ENCODE measurements at regions not wholly inside any gene's neighbourhood (a gene's known extent, or its start where the extent isn't known, plus 50 kb on each side); places are given as distances from the start of the nearest gene placed in this dataset.

GRCh38 chr3:176931991-176932390 lies 265.3 kb downstream of the TBL1XR1 start:
- DNase-seq, result no peak

GRCh38 chr3:176930942-176931341 lies 266.3 kb downstream of the TBL1XR1 start:
- no peak for DNase-seq

- DNase-seq, result no peak
Observed at GRCh38 chr3:176928582-176928931, 268.7 kb downstream of the TBL1XR1 start.

- no peak for DNase-seq
Observed at GRCh38 chr3:176927706-176928581, 269.3 kb downstream of the TBL1XR1 start.

GRCh38 chr3:176927280-176927679 lies 270.0 kb downstream of the TBL1XR1 start:
- DNase-seq, result no peak

GRCh38 chr3:176926688-176927087 lies 270.6 kb downstream of the TBL1XR1 start:
- DNase-seq, result no peak

GRCh38 chr3:176926034-176926433 lies 271.2 kb downstream of the TBL1XR1 start:
- DNase-seq, result no peak

- no peak for DNase-seq
Observed at GRCh38 chr3:176920766-176921160, 276.5 kb downstream of the TBL1XR1 start.

GRCh38 chr3:176919836-176920765 lies 277.2 kb downstream of the TBL1XR1 start:
- DNase-seq, result no peak

GRCh38 chr3:176916777-176917176 lies 280.5 kb downstream of the TBL1XR1 start:
- DNase-seq, result no peak

- DNase-seq, result no peak
Observed at GRCh38 chr3:176914764-176915163, 282.5 kb downstream of the TBL1XR1 start.

- no peak for DNase-seq
Observed at GRCh38 chr3:176911579-176911978, 285.7 kb downstream of the TBL1XR1 start.

GRCh38 chr3:176909044-176909443 lies 288.2 kb downstream of the TBL1XR1 start:
- DNase-seq, result no peak

GRCh38 chr3:176906046-176906905 lies 291.0 kb downstream of the TBL1XR1 start:
- peak in 1 of 2 experiments; percentile 5 for DNase-seq

GRCh38 chr3:176905331-176905730 lies 292.0 kb downstream of the TBL1XR1 start:
- no peak for DNase-seq

GRCh38 chr3:176904506-176904905 lies 292.8 kb downstream of the TBL1XR1 start:
- no peak for DNase-seq

- DNase-seq, result peak in 1 of 2 experiments; percentile 57
Observed at GRCh38 chr3:176896640-176897039, 300.6 kb downstream of the TBL1XR1 start.

GRCh38 chr3:176896165-176896564 lies 301.1 kb downstream of the TBL1XR1 start:
- DNase-seq, result no peak

GRCh38 chr3:176879710-176880109 lies 317.6 kb downstream of the TBL1XR1 start:
- no peak for DNase-seq

GRCh38 chr3:176873261-176873660 lies 324.0 kb downstream of the TBL1XR1 start:
- DNase-seq, result no peak

GRCh38 chr3:176872771-176873209 lies 324.5 kb downstream of the TBL1XR1 start:
- peak in 1 of 2 experiments; percentile 59 for DNase-seq

- no peak for DNase-seq
Observed at GRCh38 chr3:176870451-176870850, 326.8 kb downstream of the TBL1XR1 start.

Measured in NCI-H524 (cell line).